ENCODE measurements at regions not wholly inside any gene's neighbourhood (a gene's known extent, or its start where the extent isn't known, plus 50 kb on each side); places are given as distances from the start of the nearest gene placed in this dataset.

- no peak for DNase-seq (ENCODE audit: low spot score)
Measured at GRCh38 chr3:193754719-193755118, 161.7 kb downstream of the OPA1 start.

GRCh38 chr3:193756536-193756935 lies 163.5 kb downstream of the OPA1 start:
- no peak for DNase-seq (ENCODE audit: low spot score)

GRCh38 chr3:193757457-193757856 lies 164.4 kb downstream of the OPA1 start:
- no peak for DNase-seq (ENCODE audit: low spot score)

DNA sequence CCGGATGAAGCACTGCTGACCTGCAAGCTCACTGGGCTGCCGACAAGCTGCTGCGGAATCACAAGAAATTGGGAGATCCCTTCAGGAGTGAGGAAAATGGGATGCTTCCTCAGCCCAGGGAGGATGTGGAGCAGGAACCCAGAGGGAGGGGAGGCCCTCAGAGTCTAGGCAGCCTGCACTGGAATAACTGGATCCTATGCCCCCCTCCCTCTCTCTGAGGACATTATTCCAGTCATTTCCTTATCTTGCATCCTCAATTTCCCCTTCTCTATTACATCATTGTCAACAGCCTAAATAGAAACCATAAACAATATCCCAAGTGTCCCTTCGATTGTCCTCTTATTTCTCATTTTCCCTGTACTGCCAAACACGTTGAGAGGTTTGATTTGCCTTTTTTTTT lies 169.0 kb downstream of the OPA1 start:
- no peak for DNase-seq (ENCODE audit: low spot score)

DNA sequence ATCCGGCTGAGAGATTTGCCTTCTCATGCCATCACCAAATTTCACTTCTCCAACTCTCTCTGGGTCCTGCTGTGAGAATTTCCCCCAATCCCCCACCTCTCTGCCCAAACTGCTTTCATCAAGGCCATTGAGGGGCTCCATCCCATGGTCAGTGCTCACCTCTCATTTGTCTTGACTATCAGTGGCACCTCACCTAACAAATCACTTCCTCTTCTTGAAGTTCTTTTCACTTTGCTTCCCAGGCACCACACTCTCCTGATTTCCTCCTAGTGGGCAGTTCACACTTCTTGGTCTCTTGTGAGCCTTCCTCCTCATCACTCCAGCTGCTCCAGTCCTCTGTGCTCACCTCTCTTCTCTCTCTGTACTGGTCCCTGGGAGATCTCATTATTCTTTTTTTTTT lies 169.6 kb downstream of the OPA1 start:
- DNase-seq (ENCODE audit: low spot score): no peak

DNA sequence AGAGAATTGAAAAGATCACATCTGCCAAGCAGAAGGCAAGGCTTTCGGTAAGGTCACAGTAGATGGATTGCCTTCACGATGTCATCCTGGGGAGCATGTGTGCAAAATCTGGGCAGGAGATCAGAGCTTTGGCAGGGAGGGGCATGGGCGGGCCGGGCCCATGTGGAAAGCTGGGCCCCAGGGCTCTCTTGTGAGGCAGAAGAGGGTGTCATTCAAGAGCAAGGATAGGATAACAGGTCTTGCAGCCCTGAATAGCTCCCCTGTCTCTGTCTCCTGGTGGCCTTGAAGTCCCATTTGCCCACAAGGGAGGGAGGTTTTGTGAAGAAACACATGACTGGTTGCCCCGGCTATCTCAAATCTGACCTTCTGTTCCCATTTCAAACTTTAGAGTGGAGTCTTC lies 172.0 kb downstream of the OPA1 start:
- DNase-seq (ENCODE audit: low spot score): no peak

- no peak for DNase-seq (ENCODE audit: low spot score)
Measured at GRCh38 chr3:193767353-193768069, 174.5 kb downstream of the OPA1 start.

GRCh38 chr3:193768070-193768394 lies 175.0 kb downstream of the OPA1 start:
- DNase-seq (ENCODE audit: low spot score): no peak

- no peak for DNase-seq (ENCODE audit: low spot score)
Measured at GRCh38 chr3:193769437-193769836, 176.4 kb downstream of the OPA1 start.

GRCh38 chr3:193771011-193771652 lies 178.1 kb downstream of the OPA1 start:
- DNase-seq (ENCODE audit: low spot score): no peak

GRCh38 chr3:193771653-193772421 lies 178.8 kb downstream of the OPA1 start:
- DNase-seq (ENCODE audit: low spot score): no peak

DNA sequence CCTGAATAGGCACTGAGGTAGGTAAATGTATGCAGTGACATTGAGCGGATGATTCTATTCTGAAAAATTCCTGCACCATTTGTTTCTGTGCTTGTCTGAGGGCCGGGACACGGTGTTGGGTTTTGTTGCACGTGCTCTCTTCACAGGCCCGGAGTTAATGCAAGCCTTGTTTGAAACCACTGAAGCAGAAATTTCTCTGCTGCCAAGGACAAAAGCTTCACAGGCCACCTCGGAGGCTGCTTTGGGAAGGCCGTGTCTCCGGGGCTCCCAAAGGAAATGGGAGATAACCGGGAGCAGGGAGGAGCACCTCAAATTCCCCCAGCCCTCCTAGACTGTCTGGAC lies 179.4 kb downstream of the OPA1 start:
- DNase-seq (ENCODE audit: low spot score): no peak

- DNase-seq (ENCODE audit: low spot score): no peak
Measured at GRCh38 chr3:193773266-193774220, 180.5 kb downstream of the OPA1 start.

GRCh38 chr3:193774272-193774915 lies 181.4 kb downstream of the OPA1 start:
- no peak for DNase-seq (ENCODE audit: low spot score)

DNA sequence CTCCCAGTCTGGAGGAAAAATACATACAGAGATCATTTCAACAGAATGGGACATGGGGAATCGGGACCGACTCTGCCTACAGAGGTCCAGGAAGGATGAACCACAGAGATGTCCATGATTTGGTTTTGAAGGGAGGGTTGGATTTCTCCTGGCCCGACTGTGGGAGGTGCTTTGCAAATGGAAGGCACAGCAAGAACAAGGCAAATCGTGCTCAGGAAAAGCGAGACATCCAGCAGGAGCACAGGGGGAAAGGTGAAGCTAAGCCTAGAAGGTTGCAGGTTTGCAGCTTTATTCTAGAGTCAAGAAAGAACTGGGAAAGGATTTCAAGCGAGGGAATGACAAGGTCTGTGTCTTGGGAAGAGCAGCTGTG lies 181.9 kb downstream of the OPA1 start:
- no peak for DNase-seq (ENCODE audit: low spot score)

DNA sequence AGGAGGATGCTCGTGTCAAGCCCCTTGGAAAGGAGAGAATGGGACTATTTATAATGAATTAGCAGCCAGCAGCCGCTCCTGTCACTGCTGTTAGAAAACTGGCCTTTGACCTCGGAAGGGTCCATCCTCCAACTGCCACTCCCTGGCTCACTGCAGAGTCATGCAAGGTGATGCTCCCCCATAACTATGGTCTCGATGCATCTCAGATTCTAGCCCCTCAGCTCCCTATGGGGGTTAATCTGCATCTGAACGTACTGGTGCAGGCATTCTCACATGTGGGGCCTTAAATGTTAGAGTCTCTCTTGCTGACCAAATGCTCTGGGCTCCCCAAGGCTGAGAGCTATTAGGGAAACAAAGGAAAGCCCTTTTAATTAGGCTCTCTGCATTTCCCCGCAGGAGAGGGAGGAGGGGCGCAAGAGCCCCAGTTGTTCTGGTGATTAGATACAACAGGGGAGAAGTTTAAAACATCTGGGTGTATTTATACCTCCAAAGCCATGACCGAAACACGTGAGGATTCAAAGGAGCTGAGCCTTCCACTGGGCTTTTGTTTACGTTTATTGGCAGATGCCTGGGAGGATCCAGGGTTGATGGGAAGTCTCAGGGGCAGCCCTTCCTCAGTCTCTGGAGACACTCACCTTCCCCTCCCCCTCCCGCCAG lies 182.5 kb downstream of the OPA1 start:
- no peak for DNase-seq (ENCODE audit: low spot score)

- DNase-seq (ENCODE audit: low spot score): peak; percentile 25
Measured at GRCh38 chr3:193776626-193777358, 183.8 kb downstream of the OPA1 start.

- DNase-seq (ENCODE audit: low spot score): no peak
Measured at GRCh38 chr3:193777524-193777923, 184.5 kb downstream of the OPA1 start.

- DNase-seq (ENCODE audit: low spot score): no peak
Measured at GRCh38 chr3:193778676-193779075, 185.7 kb downstream of the OPA1 start.

GRCh38 chr3:193779933-193780332 lies 186.9 kb downstream of the OPA1 start:
- DNase-seq (ENCODE audit: low spot score): no peak

GRCh38 chr3:193780397-193780796 lies 187.4 kb downstream of the OPA1 start:
- no peak for DNase-seq (ENCODE audit: low spot score)

Measured in NAMALWA (cell line).